PC-3 (cell line): ENCODE measurements at regions not wholly inside any gene's neighbourhood (a gene's known extent, or its start where the extent isn't known, plus 50 kb on each side); places are given as distances from the start of the nearest gene placed in this dataset.

ENCODE experiments used
- CTCF ChIP-seq: fragments of 300-600 bp; sonication (generic); conservative IDR thresholded peaks from 2 replicates; pipeline ENCODE4 v1.5.1; 2017; ENCODE audit warnings: antibody characterized with exemption, low read depth, mild to moderate bottlenecking, low read length
- EZH2 ChIP-seq: fragments of 300-600 bp; sonication (generic); IDR thresholded peaks from one replicate; pipeline ENCODE4 v1.6.1; 2017; ENCODE audit warnings: antibody characterized with exemption, mild to moderate bottlenecking, low read length; ENCODE audit not compliant: unreplicated experiment
- EZH2phosphoT487 ChIP-seq: fragments of 300-600 bp; sonication (generic); IDR thresholded peaks from 2 replicates; pipeline ENCODE4 v1.6.1; 2018; ENCODE audit warnings: mild to moderate bottlenecking, antibody characterized with exemption, low read length, borderline replicate concordance

DNA sequence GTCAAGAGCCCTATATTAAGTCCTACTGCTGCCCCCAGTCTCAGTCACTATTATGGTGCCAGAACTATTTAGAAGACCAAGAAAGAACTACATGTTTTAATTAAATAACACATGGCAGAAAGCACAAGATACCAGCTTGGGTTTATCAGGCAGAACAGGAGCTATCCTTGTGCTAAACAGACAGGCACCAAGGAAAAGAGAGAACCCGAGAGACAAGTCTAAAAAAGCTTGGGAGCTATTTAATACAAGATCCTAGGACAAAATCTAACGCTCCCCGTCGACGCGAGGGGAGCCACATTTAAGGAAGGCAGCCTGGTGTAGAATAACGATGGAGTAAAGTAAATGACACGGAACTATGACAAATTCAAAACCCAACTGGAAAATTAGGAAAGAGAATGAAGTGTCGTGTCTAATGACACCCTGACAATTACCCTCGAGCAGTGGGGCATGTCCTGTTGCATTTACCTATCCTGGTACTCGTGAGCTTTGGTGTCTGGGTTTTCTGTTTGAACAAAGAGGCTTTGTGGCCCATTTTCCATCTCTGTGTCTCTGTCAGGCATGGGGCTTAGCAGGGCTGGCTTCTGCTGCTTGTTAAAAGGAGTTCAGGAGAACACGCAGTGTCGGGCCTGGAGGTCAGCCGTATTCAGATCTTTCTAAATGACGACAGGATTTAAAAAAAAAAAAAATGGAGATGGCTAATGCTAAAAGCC lies 140.6 kb downstream of the ETNK1 start:
- TF ChIP-seq CTCF (no peak), EZH2 (no peak), EZH2phosphoT487 (no peak)
